ENCODE measurements at regions not wholly inside any gene's neighbourhood (a gene's known extent, or its start where the extent isn't known, plus 50 kb on each side); places are given as distances from the start of the nearest gene placed in this dataset.

- TF ChIP-seq, protein P1, sequence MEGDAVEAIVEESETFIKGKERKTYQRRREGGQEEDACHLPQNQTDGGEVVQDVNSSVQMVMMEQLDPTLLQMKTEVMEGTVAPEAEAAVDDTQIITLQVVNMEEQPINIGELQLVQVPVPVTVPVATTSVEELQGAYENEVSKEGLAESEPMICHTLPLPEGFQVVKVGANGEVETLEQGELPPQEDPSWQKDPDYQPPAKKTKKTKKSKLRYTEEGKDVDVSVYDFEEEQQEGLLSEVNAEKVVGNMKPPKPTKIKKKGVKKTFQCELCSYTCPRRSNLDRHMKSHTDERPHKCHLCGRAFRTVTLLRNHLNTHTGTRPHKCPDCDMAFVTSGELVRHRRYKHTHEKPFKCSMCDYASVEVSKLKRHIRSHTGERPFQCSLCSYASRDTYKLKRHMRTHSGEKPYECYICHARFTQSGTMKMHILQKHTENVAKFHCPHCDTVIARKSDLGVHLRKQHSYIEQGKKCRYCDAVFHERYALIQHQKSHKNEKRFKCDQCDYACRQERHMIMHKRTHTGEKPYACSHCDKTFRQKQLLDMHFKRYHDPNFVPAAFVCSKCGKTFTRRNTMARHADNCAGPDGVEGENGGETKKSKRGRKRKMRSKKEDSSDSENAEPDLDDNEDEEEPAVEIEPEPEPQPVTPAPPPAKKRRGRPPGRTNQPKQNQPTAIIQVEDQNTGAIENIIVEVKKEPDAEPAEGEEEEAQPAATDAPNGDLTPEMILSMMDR (conservative IDR thresholded peaks at IDR 0.05), result no peak
- no peak for TF ChIP-seq ZFX (IDR thresholded peaks at IDR 0.05)
Observed at GRCh38 chr11:23897453-23898286, 599.2 kb upstream of the LUZP2 start.

Data from C4-2B (cell line).